Fibroblast of lung (primary cell): ENCODE measurements at regions not wholly inside any gene's neighbourhood (a gene's known extent, or its start where the extent isn't known, plus 50 kb on each side); places are given as distances from the start of the nearest gene placed in this dataset.

Experiments used
- DNase-seq, 2 donors: peaks; one replicate each; pipeline versions ENCODE4 v3.0.0 to v3.0.0-alpha.2; 2010; ENCODE audit warnings: low read depth in 2 of 2
- H2AFZ ChIP-seq: 2 replicates; pipeline ENCODE4 v1.5.1; 2012; ENCODE audit warnings: low read length, control low read depth, inconsistent platforms
- H3K27ac ChIP-seq: 2 replicates; pipeline ENCODE4 v1.5.1; 2011; ENCODE audit warnings: low read length, control low read depth; ENCODE audit not compliant: insufficient read depth
- H3K27me3 ChIP-seq: 2 replicates; pipeline ENCODE4 v1.5.1; 2011; ENCODE audit warnings: mild to moderate bottlenecking, low read length; ENCODE audit not compliant: control insufficient read depth, insufficient read depth
- H3K36me3 ChIP-seq: 2 replicates; pipeline ENCODE4 v1.5.1; 2011; ENCODE audit warnings: low read length; ENCODE audit not compliant: control insufficient read depth, insufficient read depth
- H3K4me1 ChIP-seq: 2 replicates; pipeline ENCODE4 v1.5.1; 2011; ENCODE audit warnings: low read length; ENCODE audit not compliant: control insufficient read depth, insufficient read depth; ENCODE audit errors: extremely low read depth
- H3K4me2 ChIP-seq: 2 replicates; pipeline ENCODE4 v1.5.1; 2011; ENCODE audit warnings: low read length, control low read depth; ENCODE audit not compliant: insufficient read depth; ENCODE audit errors: extremely low read depth
- H3K4me3 ChIP-seq, 4 experiments: fragments of 200-600 bp in 1 of 4; sonication (generic) in 1 of 4; replicated peaks in 1 of 4; 2 replicates each; pipeline ENCODE4 v1.5.1; 2011 to 2016; ENCODE audit warnings: low read length in 4 of 4, low read depth in 3 of 4, mild to moderate bottlenecking in 3 of 4, control low read depth in 2 of 4, inconsistent platforms in 1 of 4, mixed read lengths in 1 of 4; ENCODE audit not compliant: insufficient read depth in 1 of 4; ENCODE audit errors: control extremely low read depth in 1 of 4
- H3K79me2 ChIP-seq: 2 replicates; pipeline ENCODE4 v1.5.1; 2012; ENCODE audit warnings: mild to moderate bottlenecking, low read length, inconsistent platforms; ENCODE audit not compliant: control insufficient read depth, insufficient read depth
- H3K9ac ChIP-seq: 2 replicates; pipeline ENCODE4 v1.5.1; 2011; ENCODE audit warnings: mild to moderate bottlenecking, low read length, control low read depth; ENCODE audit not compliant: insufficient read depth
- H3K9me3 ChIP-seq: 2 replicates; pipeline ENCODE4 v1.5.1; 2012; ENCODE audit warnings: low read depth, low read length; ENCODE audit not compliant: control insufficient read depth, insufficient read depth
- H4K20me1 ChIP-seq: 2 replicates; pipeline ENCODE4 v1.5.1; 2011; ENCODE audit warnings: low read length; ENCODE audit not compliant: control insufficient read depth, insufficient read depth; ENCODE audit errors: extremely low read depth
- EZH2 ChIP-seq: IDR thresholded peaks from 2 replicates; pipeline ENCODE4 v1.5.1; 2012; ENCODE audit warnings: low read length, control low read depth, mild to moderate bottlenecking; ENCODE audit errors: missing control alignments
- TF ChIP-seq, protein P1 (sequence below), 2 donors: IDR thresholded peaks in 1 of 2; conservative IDR thresholded peaks in 1 of 2; 1 replicate in 1 of 2; 2 replicates in 1 of 2; pipeline ENCODE4 v1.5.1; 2011 to 2012; ENCODE audit warnings: low read length in 2 of 2, control low read depth in 1 of 2, inconsistent platforms in 1 of 2, low read depth in 1 of 2, mild to moderate bottlenecking in 1 of 2

DNA sequence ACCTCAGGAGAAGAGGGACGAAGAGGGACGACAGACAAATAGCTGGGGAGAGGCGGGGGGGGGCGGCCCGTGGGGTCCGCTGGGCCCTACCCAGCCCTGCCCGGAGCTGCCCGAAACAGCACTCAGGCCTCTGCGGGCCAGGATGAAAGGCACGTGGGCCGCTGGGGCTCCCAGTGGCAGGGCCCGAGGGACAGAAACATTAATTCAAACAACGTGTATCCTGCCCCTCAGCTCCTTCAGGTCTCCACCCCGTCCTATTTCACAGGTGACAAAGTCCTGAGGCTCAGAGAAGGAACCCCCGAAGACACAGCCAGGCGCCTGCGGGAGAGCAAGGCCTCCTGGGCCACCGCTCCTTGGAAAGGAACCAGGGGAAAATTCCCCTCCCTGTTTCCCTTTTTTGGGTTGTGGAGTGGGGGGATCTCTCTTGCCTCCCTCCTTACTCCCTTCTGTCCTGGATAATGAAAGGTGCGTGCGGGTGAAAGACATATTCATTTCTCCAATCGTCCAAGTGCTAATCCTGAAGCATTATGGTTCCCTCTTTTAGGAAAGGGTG, 93.3 kb downstream of the RNASET2 start:
- peak overlapping the region in 1 of 4 experiments; percentile 53 for H3K4me3 ChIP-seq
- no peaks in the 10 kb centered on the region for H3K9me3 ChIP-seq
- H3K27ac ChIP-seq = no peak overlapping the region
- no peaks in the 10 kb centered on the region for H3K4me1 ChIP-seq
- no peak overlapping the region for H3K9ac ChIP-seq
- H3K79me2 ChIP-seq = no peaks in the 10 kb centered on the region
- no peaks in the 10 kb centered on the region for H4K20me1 ChIP-seq
- peak; percentile 54 for TF ChIP-seq EZH2
- TF ChIP-seq, protein P1, sequence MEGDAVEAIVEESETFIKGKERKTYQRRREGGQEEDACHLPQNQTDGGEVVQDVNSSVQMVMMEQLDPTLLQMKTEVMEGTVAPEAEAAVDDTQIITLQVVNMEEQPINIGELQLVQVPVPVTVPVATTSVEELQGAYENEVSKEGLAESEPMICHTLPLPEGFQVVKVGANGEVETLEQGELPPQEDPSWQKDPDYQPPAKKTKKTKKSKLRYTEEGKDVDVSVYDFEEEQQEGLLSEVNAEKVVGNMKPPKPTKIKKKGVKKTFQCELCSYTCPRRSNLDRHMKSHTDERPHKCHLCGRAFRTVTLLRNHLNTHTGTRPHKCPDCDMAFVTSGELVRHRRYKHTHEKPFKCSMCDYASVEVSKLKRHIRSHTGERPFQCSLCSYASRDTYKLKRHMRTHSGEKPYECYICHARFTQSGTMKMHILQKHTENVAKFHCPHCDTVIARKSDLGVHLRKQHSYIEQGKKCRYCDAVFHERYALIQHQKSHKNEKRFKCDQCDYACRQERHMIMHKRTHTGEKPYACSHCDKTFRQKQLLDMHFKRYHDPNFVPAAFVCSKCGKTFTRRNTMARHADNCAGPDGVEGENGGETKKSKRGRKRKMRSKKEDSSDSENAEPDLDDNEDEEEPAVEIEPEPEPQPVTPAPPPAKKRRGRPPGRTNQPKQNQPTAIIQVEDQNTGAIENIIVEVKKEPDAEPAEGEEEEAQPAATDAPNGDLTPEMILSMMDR (conservative IDR thresholded peaks at IDR 0.05 in 1 of 2, IDR thresholded peaks at IDR 0.05 in 1 of 2; ENCODE audit: low read depth in 1 of 2, low read length in 2 of 2) = no peak
- H3K36me3 ChIP-seq = no peaks in the 10 kb centered on the region
- no peak overlapping the region for H2AFZ ChIP-seq
- DNase-seq = no peak
- no peak overlapping the region for H3K4me2 ChIP-seq
- H3K27me3 ChIP-seq = peaks cover 10% of the 10 kb centered on the region

DNA sequence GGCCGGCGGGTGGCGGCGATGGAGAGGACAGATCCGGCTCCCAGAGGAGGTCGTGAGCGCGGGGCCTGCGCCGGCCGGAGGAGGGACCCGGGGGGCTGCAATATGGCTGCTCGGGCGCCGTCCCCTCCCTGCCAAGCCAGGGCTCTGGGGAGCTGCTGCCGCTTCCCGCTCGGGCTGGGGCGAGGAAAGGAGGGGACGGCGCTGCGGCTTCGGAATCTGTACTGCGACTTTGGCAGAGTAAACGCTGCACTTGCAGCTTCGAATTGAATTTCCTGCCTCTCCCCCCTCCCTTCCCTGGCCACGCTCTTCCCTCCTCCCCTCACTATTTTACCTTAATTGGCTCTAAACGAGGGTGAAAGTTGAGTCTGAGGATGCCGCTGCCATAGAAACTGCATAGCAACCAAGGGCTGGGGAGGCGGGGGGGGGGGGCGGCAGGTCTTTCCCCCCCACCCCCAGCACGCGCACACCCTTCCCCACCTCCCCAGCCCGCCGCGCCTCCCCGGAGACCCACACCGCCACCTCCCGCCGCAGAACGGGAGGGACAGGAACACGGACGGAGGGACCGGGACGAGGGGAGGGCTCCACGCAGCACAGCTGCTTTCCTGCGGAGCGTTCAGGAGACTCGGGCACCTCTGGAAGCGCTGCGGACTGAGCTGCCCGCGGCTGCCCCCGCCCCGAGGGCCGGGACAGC, 93.9 kb downstream of the RNASET2 start:
- H3K79me2 ChIP-seq = no peaks in the 10 kb centered on the region
- H3K4me1 ChIP-seq = no peaks in the 10 kb centered on the region
- peak overlapping the region; percentile 64 for H3K4me2 ChIP-seq
- no peaks in the 10 kb centered on the region for H3K36me3 ChIP-seq
- H4K20me1 ChIP-seq = no peaks in the 10 kb centered on the region
- H3K27me3 ChIP-seq = peaks cover 10% of the 10 kb centered on the region
- peak in 1 of 2 donors; percentile 13 for DNase-seq
- peak overlapping the region; percentile 23 for H2AFZ ChIP-seq
- TF ChIP-seq, protein P1 (conservative IDR thresholded peaks at IDR 0.05 in 1 of 2, IDR thresholded peaks at IDR 0.05 in 1 of 2; ENCODE audit: low read depth in 1 of 2, low read length in 2 of 2) = no peak
- peak; percentile 25 for TF ChIP-seq EZH2
- H3K9ac ChIP-seq = no peak overlapping the region
- H3K4me3 ChIP-seq = peak overlapping the region; percentile 33 to 53 (median 43)
- no peak overlapping the region for H3K27ac ChIP-seq
- H3K9me3 ChIP-seq = no peaks in the 10 kb centered on the region

DNA sequence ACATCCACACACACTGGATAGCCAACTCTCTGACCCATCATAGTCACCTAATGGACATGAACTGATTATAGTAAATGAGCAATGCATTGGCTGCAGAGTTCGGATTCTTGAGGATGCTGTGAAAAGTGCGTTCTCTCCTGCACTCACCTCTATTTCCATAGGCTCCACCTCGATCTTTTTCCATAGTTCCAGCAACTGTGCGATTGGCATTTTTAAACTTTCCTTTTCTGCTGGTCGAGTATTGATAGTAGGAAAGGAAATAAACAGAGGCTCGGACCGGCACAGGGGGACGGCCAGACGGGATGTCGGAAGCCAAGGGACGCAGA, 94.4 kb downstream of the RNASET2 start:
- no peak overlapping the region for H3K9ac ChIP-seq
- H3K27me3 ChIP-seq = peaks cover 10% of the 10 kb centered on the region

More for the DNA sequence above, 94.4 kb downstream of the RNASET2 start:
- Histone ChIP-seq H3K9me3 (no peaks in the 10 kb centered on the region), H3K4me2 (peak overlapping the region; percentile 64), H2AFZ (no peak overlapping the region), H3K79me2 (no peaks in the 10 kb centered on the region), H3K4me3 (peak overlapping the region; percentile 33 to 53 (median 43)), H4K20me1 (no peaks in the 10 kb centered on the region), H3K27ac (no peak overlapping the region), H3K36me3 (no peaks in the 10 kb centered on the region), H3K4me1 (no peaks in the 10 kb centered on the region)
- no peak for DNase-seq
- TF ChIP-seq, protein P1 (conservative IDR thresholded peaks at IDR 0.05 in 1 of 2, IDR thresholded peaks at IDR 0.05 in 1 of 2; ENCODE audit: low read depth in 1 of 2, low read length in 2 of 2) = no peak
- peak; percentile 78 for TF ChIP-seq EZH2
